ENCODE measurements at regions not wholly inside any gene's neighbourhood (a gene's known extent, or its start where the extent isn't known, plus 50 kb on each side); places are given as distances from the start of the nearest gene placed in this dataset.

DNA sequence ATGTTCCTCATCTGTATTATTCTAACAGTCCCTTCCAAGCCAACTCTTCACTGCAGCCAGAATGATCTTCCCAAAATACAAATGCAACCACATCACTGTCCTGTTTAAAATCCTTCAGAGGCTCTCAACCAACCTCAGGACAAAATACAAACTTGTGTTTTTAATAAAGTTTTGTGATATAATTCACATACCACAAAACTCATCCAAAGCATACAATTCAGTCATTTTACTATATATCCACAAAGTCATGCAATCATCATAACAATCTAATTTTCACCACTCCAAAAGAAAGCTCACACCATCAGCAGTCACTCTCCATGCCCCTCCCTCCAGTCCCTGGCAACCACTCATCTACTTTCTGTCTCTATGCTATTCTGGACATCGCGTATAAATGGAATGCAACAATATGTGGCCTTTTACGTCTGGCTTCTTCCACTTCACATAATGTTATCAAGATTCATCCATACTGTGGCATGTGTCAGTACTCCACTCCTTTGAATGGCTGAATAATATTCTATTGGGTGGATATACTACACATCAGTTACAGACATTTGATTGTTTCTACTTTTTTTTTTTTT lies 81.7 kb upstream of the DOCK9 start:
- TF ChIP-seq, protein P1, sequence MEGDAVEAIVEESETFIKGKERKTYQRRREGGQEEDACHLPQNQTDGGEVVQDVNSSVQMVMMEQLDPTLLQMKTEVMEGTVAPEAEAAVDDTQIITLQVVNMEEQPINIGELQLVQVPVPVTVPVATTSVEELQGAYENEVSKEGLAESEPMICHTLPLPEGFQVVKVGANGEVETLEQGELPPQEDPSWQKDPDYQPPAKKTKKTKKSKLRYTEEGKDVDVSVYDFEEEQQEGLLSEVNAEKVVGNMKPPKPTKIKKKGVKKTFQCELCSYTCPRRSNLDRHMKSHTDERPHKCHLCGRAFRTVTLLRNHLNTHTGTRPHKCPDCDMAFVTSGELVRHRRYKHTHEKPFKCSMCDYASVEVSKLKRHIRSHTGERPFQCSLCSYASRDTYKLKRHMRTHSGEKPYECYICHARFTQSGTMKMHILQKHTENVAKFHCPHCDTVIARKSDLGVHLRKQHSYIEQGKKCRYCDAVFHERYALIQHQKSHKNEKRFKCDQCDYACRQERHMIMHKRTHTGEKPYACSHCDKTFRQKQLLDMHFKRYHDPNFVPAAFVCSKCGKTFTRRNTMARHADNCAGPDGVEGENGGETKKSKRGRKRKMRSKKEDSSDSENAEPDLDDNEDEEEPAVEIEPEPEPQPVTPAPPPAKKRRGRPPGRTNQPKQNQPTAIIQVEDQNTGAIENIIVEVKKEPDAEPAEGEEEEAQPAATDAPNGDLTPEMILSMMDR (IDR thresholded peaks at IDR 0.05) = no peak
- no peak for TF ChIP-seq ATF1 (CRISPR knock-in tag; IDR thresholded peaks at IDR 0.05)
- no peak for TF ChIP-seq ZBTB43 (CRISPR knock-in tag; IDR thresholded peaks at IDR 0.05)
- TF ChIP-seq ZNF423 (CRISPR knock-in tag; IDR thresholded peaks at IDR 0.05) = no peak
- TF ChIP-seq ZNF232 (CRISPR knock-in tag; IDR thresholded peaks at IDR 0.05) = no peak
- no peak for TF ChIP-seq FOXP1 (CRISPR knock-in tag; IDR thresholded peaks at IDR 0.05; ENCODE audit: borderline replicate concordance)
- TF ChIP-seq NFYB (CRISPR knock-in tag; conservative IDR thresholded peaks at IDR 0.05; ENCODE audit: low read depth) = no peak
- TF ChIP-seq, protein P2, sequence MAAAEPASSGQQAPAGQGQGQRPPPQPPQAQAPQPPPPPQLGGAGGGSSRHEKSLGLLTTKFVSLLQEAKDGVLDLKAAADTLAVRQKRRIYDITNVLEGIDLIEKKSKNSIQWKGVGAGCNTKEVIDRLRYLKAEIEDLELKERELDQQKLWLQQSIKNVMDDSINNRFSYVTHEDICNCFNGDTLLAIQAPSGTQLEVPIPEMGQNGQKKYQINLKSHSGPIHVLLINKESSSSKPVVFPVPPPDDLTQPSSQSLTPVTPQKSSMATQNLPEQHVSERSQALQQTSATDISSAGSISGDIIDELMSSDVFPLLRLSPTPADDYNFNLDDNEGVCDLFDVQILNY (CRISPR knock-in tag; IDR thresholded peaks at IDR 0.05) = no peak
- TF ChIP-seq, protein P3, sequence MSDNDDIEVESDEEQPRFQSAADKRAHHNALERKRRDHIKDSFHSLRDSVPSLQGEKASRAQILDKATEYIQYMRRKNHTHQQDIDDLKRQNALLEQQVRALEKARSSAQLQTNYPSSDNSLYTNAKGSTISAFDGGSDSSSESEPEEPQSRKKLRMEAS (CRISPR knock-in tag; IDR thresholded peaks at IDR 0.05) = no peak
- TF ChIP-seq ZBTB21 (CRISPR knock-in tag; IDR thresholded peaks at IDR 0.05; ENCODE audit: borderline replicate concordance) = no peak
- TF ChIP-seq JUN (CRISPR knock-in tag; IDR thresholded peaks at IDR 0.05) = no peak
- TF ChIP-seq TP53 (CRISPR knock-in tag; IDR thresholded peaks at IDR 0.05) = no peak
- no peak for TF ChIP-seq ZNF138 (CRISPR knock-in tag; conservative IDR thresholded peaks at IDR 0.05)
- no peak for TF ChIP-seq FOXK1 (CRISPR knock-in tag; IDR thresholded peaks at IDR 0.05)

All from WTC11 (cell line).